AG04450 (cell line): ENCODE measurements at regions not wholly inside any gene's neighbourhood (a gene's known extent, or its start where the extent isn't known, plus 50 kb on each side); places are given as distances from the start of the nearest gene placed in this dataset.

ENCODE experiments used
- CTCF ChIA-PET: fragments of 300-600, 350-600 bp; formaldehyde crosslinking; extraction: SDS; loops from one replicate; lab custom pipeline; 2022; ENCODE audit warnings: antibody characterized with exemption, inconsistent platforms; lab: Charles Lee
- POLR2A ChIA-PET: fragments of 350-600 bp; formaldehyde crosslinking; extraction: SDS; loops from one replicate; lab custom pipeline; 2021; ENCODE audit warnings: antibody characterized with exemption, inconsistent platforms; lab: Yijun Ruan, JAX
- DNase-seq: peaks from one replicate; pipeline ENCODE4 v3.0.0-alpha.2; 2011; ENCODE audit warnings: low read depth, low spot score
- H3K27ac ChIP-seq: one replicate; pipeline ENCODE4 v1.5.1; 2012; ENCODE audit warnings: low read depth, low read length, control low read depth
- H3K27me3 ChIP-seq: one replicate; pipeline ENCODE4 v1.6.0; 2012; ENCODE audit warnings: low read length; ENCODE audit not compliant: control insufficient read depth, insufficient read depth
- H3K4me3 ChIP-seq: 2 replicates; pipeline ENCODE4 v1.5.1; 2011; ENCODE audit warnings: mild to moderate bottlenecking, low read depth, low read length, control low read depth
- H3K9me3 ChIP-seq: 2 replicates; pipeline ENCODE4 v1.5.1; 2012; ENCODE audit warnings: low read length; ENCODE audit not compliant: control insufficient read depth, insufficient read depth
- TF ChIP-seq, protein P1 (sequence below): IDR thresholded peaks from 2 replicates; pipeline ENCODE4 v1.5.1; 2011; ENCODE audit warnings: low read depth, low read length, control low read depth, inconsistent platforms

DNA sequence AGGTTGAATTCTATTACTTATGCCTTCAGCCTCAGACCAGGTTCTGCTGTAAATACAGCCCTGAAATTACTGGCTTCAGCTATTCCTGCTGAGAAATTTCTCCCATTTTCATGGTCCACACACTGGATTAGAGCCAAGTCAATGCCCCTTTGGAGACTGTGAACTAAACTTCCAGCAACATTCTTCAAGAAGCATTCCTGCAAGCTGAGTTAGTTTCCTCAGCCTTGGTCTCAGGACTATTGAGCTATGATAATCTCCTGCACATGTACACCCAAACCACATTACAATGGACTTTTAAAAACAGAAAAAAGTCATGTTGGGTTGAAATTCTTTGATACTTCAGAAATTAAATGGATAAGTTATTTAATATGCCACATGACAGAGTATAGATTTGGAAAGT lies 58.0 kb upstream of the AVPR1A start:
- Histone ChIP-seq H3K4me3 (no peak overlapping the region), H3K27me3 (no peaks in the 10 kb centered on the region), H3K9me3 (no peaks in the 10 kb centered on the region), H3K27ac (no peak overlapping the region)
- ChIA-PET CTCF (no interaction called here), POLR2A (no interaction called here)
- DNase-seq, result no peak
- TF ChIP-seq, protein P1, sequence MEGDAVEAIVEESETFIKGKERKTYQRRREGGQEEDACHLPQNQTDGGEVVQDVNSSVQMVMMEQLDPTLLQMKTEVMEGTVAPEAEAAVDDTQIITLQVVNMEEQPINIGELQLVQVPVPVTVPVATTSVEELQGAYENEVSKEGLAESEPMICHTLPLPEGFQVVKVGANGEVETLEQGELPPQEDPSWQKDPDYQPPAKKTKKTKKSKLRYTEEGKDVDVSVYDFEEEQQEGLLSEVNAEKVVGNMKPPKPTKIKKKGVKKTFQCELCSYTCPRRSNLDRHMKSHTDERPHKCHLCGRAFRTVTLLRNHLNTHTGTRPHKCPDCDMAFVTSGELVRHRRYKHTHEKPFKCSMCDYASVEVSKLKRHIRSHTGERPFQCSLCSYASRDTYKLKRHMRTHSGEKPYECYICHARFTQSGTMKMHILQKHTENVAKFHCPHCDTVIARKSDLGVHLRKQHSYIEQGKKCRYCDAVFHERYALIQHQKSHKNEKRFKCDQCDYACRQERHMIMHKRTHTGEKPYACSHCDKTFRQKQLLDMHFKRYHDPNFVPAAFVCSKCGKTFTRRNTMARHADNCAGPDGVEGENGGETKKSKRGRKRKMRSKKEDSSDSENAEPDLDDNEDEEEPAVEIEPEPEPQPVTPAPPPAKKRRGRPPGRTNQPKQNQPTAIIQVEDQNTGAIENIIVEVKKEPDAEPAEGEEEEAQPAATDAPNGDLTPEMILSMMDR, result no peak

DNA sequence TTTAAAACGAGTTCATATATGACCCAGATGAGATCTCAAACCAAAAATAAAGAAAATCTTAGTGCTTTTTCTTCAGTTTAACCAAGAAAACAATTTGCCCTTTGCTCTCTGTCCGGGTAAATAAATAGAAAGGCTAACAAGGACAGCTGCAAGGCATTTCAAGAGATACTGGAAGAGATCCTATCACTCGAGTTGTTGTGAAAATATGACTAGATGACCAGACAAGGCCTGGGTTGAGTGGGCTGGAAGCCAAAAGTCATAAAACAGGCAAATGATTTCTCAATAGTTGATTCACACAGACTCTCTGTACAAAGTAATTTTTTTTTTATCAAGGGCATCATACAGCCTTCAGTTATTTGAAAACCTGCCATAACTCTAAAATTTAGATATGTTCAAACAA lies 55.9 kb upstream of the AVPR1A start:
- Histone ChIP-seq H3K27ac (no peak overlapping the region), H3K27me3 (no peaks in the 10 kb centered on the region), H3K9me3 (no peaks in the 10 kb centered on the region), H3K4me3 (no peak overlapping the region)
- TF ChIP-seq, protein P1, result no peak
- POLR2A ChIA-PET, result no interaction called here
- DNase-seq, result no peak
- CTCF ChIA-PET, result no interaction called here

DNA sequence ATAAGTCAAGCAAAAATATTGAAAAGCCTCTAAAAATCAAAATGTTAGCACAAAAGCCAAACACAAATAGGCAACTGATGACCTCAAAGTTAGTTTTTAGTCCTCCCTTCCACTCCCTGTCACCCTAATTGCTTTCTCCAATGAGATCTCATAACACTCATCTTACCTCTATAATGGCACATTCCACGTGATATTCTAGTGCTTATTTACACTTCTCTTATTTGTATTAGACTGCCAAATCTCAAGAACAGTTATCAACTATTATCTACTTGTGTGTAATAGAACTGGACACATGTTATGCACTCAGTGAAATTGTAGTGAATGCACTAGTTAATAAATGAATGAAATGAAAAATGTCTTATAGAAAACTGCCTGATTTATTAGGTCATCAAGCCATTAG lies 55.5 kb upstream of the AVPR1A start:
- H3K9me3 ChIP-seq, result no peaks in the 10 kb centered on the region
- no peak overlapping the region for H3K27ac ChIP-seq
- DNase-seq, result no peak
- no peaks in the 10 kb centered on the region for H3K27me3 ChIP-seq
- ChIA-PET POLR2A (no interaction called here), CTCF (no interaction called here)
- H3K4me3 ChIP-seq, result no peak overlapping the region
- TF ChIP-seq, protein P1, result no peak
